ENCODE measurements at regions not wholly inside any gene's neighbourhood (a gene's known extent, or its start where the extent isn't known, plus 50 kb on each side); places are given as distances from the start of the nearest gene placed in this dataset.

DNA sequence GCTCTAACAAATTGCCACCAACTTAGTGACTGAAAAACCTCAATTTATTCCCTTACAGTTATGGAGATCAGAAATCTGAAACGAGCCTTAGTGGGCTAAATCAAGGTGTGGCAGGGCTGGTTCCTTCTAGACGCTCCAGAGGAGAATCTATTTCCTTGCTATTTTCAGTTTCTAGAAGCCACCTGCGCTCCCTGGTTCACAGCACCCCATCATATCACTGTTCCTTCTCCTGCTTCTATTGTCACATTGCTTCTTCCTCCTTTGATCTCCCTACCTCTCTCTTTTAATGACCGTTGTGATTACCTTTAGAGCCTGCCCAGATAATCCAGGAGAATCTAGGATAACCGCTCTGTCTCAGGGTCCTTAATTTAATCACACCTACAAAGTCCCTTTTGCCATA lies 596.6 kb downstream of the PLCL1 start:
- H3K27me3 ChIP-seq (ENCODE audit: control insufficient read depth in 4 of 4, insufficient read depth in 4 of 4, low read length in 3 of 4) = no peaks in the 10 kb centered on the region
- H3K9ac ChIP-seq (ENCODE audit: low read depth in 1 of 2, low read length in 2 of 2) = no peak overlapping the region
- no peak for TF ChIP-seq MAX (IDR thresholded peaks at IDR 0.05)
- no peak for TF ChIP-seq FOXA2 (IDR thresholded peaks at IDR 0.05)
- no peak for TF ChIP-seq SP1 (IDR thresholded peaks at IDR 0.05)
- TF ChIP-seq HNF4G (IDR thresholded peaks at IDR 0.05) = no peak
- no peak for TF ChIP-seq GABPA (IDR thresholded peaks at IDR 0.05 in 1 of 2, conservative IDR thresholded peaks at IDR 0.05 in 1 of 2)
- no peak for TF ChIP-seq RAD21 (IDR thresholded peaks at IDR 0.05)
- TF ChIP-seq EGR1 (IDR thresholded peaks at IDR 0.05; ENCODE audit: low read depth in 2 of 2) = no peak
- TF ChIP-seq NR2F2 (IDR thresholded peaks at IDR 0.05) = no peak
- TF ChIP-seq HNF4A (conservative IDR thresholded peaks at IDR 0.05) = no peak
- TF ChIP-seq YY1 (IDR thresholded peaks at IDR 0.05) = no peak
- TF ChIP-seq, protein P1, sequence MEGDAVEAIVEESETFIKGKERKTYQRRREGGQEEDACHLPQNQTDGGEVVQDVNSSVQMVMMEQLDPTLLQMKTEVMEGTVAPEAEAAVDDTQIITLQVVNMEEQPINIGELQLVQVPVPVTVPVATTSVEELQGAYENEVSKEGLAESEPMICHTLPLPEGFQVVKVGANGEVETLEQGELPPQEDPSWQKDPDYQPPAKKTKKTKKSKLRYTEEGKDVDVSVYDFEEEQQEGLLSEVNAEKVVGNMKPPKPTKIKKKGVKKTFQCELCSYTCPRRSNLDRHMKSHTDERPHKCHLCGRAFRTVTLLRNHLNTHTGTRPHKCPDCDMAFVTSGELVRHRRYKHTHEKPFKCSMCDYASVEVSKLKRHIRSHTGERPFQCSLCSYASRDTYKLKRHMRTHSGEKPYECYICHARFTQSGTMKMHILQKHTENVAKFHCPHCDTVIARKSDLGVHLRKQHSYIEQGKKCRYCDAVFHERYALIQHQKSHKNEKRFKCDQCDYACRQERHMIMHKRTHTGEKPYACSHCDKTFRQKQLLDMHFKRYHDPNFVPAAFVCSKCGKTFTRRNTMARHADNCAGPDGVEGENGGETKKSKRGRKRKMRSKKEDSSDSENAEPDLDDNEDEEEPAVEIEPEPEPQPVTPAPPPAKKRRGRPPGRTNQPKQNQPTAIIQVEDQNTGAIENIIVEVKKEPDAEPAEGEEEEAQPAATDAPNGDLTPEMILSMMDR (IDR thresholded peaks at IDR 0.05; ENCODE audit: low read depth, low read length, missing input control) = no peak
- TF ChIP-seq JUND (IDR thresholded peaks at IDR 0.05) = no peak
- no peak for TF ChIP-seq ZBTB33 (IDR thresholded peaks at IDR 0.05)
- no peak for TF ChIP-seq ATF3 (IDR thresholded peaks at IDR 0.05)
- no peak for TF ChIP-seq TAF1 (conservative IDR thresholded peaks at IDR 0.05)
- TF ChIP-seq, protein P2, sequence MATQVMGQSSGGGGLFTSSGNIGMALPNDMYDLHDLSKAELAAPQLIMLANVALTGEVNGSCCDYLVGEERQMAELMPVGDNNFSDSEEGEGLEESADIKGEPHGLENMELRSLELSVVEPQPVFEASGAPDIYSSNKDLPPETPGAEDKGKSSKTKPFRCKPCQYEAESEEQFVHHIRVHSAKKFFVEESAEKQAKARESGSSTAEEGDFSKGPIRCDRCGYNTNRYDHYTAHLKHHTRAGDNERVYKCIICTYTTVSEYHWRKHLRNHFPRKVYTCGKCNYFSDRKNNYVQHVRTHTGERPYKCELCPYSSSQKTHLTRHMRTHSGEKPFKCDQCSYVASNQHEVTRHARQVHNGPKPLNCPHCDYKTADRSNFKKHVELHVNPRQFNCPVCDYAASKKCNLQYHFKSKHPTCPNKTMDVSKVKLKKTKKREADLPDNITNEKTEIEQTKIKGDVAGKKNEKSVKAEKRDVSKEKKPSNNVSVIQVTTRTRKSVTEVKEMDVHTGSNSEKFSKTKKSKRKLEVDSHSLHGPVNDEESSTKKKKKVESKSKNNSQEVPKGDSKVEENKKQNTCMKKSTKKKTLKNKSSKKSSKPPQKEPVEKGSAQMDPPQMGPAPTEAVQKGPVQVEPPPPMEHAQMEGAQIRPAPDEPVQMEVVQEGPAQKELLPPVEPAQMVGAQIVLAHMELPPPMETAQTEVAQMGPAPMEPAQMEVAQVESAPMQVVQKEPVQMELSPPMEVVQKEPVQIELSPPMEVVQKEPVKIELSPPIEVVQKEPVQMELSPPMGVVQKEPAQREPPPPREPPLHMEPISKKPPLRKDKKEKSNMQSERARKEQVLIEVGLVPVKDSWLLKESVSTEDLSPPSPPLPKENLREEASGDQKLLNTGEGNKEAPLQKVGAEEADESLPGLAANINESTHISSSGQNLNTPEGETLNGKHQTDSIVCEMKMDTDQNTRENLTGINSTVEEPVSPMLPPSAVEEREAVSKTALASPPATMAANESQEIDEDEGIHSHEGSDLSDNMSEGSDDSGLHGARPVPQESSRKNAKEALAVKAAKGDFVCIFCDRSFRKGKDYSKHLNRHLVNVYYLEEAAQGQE (IDR thresholded peaks at IDR 0.05) = no peak
- no peaks in the 10 kb centered on the region for H3K4me1 ChIP-seq (ENCODE audit: control insufficient read depth in 4 of 4, insufficient read depth in 4 of 4, low read length in 3 of 4)
- 51% methylated on average over 5 of the region's 5 CpGs for WGBS
- H3K4me3 ChIP-seq (ENCODE audit: low read depth in 1 of 3, low read length in 3 of 3) = no peak overlapping the region
- DNase-seq (ENCODE audit: low spot score) = no peak
- no peaks in the 10 kb centered on the region for H3K36me3 ChIP-seq (ENCODE audit: control insufficient read depth in 4 of 4, insufficient read depth in 3 of 4, low read depth in 1 of 4, low read length in 3 of 4)
- H3K27ac ChIP-seq (ENCODE audit: low read depth in 1 of 2, low read length in 2 of 2) = no peak overlapping the region
- no peaks in the 10 kb centered on the region for H3K9me3 ChIP-seq (ENCODE audit: control insufficient read depth in 4 of 4, low read length in 3 of 4)

DNA sequence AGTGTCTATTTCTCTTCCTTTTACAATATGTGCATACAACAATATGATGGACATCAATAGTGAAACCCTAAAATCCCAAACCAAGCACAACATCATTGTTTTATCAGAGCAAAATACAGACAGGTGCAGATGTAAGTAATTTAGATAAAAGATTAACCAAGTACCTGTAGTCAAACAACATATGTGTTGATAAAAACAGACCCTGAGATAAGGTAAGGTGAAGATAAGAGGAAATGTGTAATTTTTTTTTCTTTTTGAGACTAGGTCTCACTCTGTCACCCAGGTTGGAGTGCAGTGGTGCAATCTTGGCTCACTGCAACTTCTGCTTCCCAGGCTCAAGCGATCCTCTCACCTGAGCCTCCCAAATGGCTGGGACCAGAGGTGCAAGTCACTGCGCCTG lies 589.8 kb downstream of the PLCL1 start:
- no peaks in the 10 kb centered on the region for H3K36me3 ChIP-seq (ENCODE audit: control insufficient read depth in 4 of 4, insufficient read depth in 3 of 4, low read depth in 1 of 4, low read length in 3 of 4)
- no peak overlapping the region for H3K4me3 ChIP-seq (ENCODE audit: low read depth in 1 of 3, low read length in 3 of 3)
- no peaks in the 10 kb centered on the region for H3K9me3 ChIP-seq (ENCODE audit: control insufficient read depth in 4 of 4, low read length in 3 of 4)
- TF ChIP-seq, protein P1 (IDR thresholded peaks at IDR 0.05; ENCODE audit: low read depth, low read length, missing input control) = no peak
- no peak overlapping the region for H3K27ac ChIP-seq (ENCODE audit: low read depth in 1 of 2, low read length in 2 of 2)
- peaks cover 0 to 2% (median 0%) of the 10 kb centered on the region in 4 donors for H3K27me3 ChIP-seq (ENCODE audit: control insufficient read depth in 4 of 4, insufficient read depth in 4 of 4, low read length in 3 of 4)
- DNase-seq (ENCODE audit: low spot score) = no peak
- no peak overlapping the region for H3K9ac ChIP-seq (ENCODE audit: low read depth in 1 of 2, low read length in 2 of 2)
- H3K4me1 ChIP-seq (ENCODE audit: control insufficient read depth in 4 of 4, insufficient read depth in 4 of 4, low read length in 3 of 4) = no peaks in the 10 kb centered on the region
- WGBS = 76% methylated on average over 2 of the region's 2 CpGs

Data from liver (tissue), 8 donors.